HCEC 1CT (cell line): ENCODE measurements at regions not wholly inside any gene's neighbourhood (a gene's known extent, or its start where the extent isn't known, plus 50 kb on each side); places are given as distances from the start of the nearest gene placed in this dataset.
"Not testable (repeated sequence)": the region's sequence is repeated elsewhere in the genome, so short reads cannot be mapped to it uniquely, and the experiment has no call there.

Experiments used
- DNase-seq: peaks from one replicate; pipeline ENCODE4 v3.0.0-alpha.2; 2017

DNA sequence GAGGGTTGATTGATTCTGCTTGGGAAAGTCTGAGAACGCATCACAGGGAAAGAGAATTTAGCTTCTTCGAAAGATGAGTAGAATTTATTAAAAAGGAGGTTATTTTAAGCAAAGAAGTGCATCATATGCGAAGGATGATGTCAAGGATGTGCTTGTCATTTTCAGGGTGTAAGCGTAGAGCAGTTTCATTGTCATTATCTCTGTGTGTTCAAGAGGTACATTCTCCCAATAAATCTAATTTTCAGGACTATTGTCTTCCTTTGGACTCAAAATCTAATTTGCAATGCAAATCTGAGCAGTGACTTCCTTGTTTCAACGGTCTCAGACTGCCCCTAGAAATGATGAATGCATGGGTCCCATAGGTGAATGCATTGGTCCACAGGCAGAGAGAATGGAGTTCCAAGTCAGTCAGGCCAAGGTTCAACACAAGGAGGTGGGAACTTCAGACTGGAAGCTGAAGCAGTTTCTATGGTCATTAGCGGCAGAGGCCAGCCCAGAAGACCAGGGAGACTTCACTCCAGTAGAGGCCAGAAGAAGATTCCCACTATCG lies 99.8 kb downstream of the CDC42EP3 start:
- DNase-seq = no peak

DNA sequence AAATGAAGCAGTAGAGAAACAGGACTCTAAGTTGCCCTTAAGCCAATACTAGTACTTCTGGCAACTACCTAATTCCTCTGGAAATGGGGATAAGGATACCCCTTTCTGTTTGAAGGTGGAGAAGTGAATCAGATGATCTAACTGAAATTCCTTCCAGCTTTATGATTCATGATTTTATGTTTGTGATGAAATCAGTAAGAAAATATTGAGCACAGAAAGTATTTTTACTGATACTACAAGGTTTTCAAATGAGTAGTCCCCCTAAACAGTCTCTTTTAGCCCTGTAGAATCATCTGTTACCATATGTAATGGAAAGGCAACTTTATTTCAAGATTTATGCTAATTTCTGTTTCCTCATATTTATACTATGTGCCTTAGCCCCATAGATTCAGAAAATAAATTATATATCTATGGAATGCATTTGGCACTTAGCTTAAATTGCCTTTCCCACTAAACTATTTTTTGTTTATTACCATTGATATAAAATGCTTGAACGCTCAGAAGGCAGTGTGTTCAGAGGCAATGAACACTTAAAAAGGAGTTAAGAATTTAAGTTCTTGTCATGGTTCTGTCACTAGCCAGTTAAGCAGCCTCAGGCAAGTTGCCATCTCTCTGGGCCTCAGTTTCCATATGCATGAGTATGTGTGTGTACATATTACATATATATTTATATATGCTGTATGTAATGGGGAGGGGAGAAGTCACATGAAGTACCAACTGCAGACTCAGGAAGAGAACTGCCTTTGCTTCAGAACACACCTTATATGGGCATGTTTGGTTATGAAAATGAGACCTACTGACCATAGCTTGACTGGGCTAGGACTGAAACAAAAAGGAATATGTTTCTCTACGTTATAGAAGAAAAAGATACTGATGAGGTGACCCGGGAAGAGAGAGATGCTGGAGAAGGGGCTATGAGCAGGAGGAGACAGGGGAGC lies 97.7 kb downstream of the CDC42EP3 start:
- DNase-seq = peak; percentile 80

DNA sequence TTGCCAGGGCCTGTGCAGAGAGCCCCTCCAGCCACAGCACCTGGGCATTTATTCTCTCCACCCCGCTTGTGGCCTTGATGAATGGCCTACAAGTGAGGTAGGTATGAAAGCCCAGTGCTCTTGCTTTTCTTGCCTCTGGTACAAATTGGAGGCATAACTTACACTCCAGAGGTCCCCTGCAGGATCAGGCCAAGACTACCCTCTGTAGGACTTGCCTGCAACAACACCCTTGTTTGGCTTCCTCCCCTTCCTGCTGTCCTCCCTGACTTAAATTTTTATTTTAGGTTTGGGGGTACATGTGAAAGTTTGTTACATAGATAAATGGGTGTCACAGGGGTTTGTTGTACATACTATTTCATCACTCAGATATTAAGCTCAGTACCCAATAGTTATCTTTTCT lies 95.7 kb downstream of the CDC42EP3 start:
- DNase-seq = no peak

DNA sequence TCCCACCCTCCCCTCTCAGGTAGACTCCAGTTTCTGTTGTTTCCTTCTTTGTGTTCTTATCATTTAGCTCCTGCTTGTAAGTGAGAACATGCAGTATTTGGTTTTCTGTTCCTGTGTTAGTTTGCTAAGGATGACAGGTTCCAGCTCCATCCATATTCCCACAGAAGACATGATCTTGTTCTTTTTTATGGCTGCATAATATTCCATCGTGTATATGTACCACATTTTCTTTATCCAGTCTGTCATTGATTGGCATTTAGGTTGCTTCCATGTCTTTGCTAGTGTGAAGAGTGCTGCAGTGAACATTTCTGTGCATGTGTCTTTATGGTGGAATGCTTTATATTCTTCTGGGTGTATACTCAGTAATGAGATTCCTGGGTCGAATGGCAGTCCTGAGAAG lies 95.2 kb downstream of the CDC42EP3 start:
- not testable (repeated sequence) for DNase-seq

DNA sequence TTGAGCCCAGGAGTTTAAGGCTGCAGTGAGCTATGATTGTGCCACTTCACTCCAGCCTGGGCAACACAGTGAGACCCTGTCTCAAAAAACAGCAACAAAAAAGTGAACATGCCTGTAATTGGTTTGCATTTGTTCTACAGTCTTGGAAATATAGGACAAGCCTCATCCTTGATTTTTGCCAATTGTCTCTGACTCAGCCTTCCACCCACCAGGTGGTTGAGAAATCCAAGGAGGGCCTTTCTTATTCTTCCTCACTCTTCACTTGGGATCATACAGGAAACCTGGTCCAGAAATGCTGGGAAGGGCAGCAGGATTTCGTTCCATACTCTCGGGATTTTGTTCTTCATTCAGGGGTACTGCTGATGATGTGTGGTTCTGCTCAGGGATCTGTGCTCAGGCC lies 94.6 kb downstream of the CDC42EP3 start:
- peak; percentile 53 for DNase-seq

DNA sequence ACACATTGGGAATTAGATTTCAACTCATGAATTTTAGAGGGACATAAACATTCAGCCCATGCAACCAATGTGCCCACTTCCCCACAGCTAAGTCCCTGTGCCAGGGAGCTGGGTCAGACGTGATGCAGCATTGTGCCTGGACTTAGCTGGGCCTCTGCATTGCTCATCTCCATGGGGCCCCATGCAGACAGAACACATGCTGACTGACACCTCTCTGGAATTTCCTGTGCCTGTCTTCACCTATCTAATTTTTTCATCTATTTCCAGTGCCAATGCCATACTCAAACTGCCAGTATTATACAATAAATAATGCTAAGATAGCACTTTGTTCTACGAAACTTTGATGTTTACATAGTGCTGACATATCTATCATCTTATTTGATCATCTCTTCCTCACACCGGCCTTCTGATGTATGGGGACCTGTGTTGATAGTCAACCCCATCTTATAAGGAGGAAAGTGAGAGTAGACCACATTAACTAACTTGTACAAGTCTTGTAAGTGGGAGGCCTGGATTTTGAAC lies 92.2 kb downstream of the CDC42EP3 start:
- no peak for DNase-seq

DNA sequence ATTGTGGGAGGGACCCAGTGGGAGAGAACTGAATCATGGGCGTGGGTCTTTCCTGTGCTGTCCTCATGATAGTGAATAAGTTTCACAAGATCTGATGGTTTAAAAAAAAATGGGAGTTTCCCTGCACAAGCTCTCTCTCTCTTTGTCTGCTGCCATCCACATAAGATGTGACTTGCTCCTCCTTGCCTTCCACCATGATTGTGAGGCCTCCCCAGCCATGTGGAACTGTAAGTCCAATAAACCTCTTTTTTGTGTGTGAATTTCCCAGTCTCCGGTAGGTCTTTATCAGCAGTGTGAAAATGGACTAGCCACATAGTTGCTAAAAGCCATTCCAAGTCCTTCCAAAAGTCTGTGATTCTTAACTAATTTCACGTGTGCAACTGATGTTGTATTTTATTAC lies 91.5 kb downstream of the CDC42EP3 start:
- DNase-seq = not testable (repeated sequence)

DNA sequence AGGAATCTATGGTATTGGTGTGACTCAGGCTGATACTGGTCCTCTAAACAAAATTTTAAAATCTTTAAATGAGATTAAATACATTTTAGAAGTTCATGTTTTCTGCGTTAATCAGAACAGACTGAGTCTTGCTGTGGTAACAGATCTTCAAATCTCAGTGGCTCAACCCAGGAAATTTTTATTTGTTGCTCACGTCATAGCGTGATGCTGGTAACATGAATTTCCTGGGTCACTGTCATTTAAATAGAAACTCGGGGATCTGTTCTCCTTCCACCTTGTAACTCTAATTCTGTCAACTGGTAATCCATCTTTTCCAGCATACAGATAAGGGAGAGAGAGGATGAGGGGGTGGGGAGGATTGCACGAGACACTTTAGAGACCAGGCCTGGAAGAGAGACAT lies 90.0 kb downstream of the CDC42EP3 start:
- DNase-seq = no peak

DNA sequence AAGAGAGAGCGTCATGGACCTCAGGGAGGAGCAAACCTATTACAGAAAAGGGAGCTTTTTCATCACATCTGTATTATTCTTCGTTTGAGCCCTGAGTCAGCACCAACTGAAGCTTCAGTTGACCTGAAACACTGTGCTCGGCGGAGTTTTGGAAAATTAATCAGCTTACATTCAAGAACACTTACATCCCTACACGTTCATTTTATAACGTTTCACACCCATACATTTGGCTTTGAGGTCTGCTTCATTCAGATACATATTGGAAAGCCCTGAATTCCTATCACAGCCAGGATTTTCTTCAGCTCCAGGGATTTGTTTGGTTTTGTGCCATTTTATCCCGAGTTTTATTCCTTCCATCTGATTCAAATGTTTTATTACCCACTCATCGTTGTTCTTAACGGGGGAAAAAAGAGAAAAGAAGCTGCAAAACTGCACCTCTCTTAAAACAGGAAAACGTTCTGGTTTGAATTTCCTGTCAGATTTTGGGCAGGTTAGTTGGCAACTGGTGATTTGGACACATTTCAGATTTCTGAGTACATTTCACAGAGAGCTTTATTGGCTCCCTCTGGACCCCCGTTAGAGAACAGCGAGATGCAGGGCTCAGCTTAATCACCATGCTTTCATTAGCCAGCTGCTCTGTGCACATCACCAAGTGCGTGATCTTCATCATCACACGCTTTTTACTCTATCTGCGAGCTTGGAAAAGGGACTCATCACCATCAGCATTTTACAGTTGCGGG lies 88.8 kb downstream of the CDC42EP3 start:
- DNase-seq = peak; percentile 30

DNA sequence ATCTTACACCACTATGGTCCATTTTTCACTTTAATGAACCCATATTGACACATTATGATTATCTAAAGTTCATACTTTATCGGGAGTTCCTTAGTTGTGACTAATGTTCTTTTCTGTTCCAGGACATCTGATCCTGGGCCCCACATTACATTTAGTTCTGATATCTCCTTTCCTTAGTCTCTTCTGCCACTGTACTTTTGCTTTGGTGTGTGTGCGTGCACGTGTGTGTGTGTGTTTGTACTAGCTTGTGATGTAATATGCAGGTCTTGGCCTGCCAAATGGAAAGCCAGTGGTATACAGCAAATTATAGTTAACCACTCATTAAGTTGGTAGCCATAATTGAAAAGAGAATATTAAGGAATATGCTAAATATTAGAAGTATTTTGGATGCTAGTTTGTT lies 88.0 kb downstream of the CDC42EP3 start:
- peak; percentile 27 for DNase-seq

DNA sequence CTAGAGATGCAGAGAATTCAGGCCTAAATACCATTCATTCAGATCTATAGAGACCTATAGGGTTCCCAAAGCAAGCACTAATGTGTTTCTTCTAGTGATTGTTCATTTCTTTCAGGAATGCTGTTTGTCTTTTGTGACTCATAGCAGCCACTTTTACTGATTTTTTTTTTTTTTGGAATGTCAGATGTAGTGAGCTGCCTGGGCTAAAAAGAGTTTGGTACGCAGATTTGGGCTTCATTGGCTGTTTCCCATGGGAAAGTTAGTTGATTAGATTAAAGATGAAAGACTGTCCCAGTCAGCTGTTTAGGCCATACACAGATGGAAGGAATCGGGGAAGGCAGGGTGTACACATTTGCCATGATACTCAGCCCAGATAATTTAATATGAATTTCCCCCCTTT lies 87.6 kb downstream of the CDC42EP3 start:
- DNase-seq = peak; percentile 67

DNA sequence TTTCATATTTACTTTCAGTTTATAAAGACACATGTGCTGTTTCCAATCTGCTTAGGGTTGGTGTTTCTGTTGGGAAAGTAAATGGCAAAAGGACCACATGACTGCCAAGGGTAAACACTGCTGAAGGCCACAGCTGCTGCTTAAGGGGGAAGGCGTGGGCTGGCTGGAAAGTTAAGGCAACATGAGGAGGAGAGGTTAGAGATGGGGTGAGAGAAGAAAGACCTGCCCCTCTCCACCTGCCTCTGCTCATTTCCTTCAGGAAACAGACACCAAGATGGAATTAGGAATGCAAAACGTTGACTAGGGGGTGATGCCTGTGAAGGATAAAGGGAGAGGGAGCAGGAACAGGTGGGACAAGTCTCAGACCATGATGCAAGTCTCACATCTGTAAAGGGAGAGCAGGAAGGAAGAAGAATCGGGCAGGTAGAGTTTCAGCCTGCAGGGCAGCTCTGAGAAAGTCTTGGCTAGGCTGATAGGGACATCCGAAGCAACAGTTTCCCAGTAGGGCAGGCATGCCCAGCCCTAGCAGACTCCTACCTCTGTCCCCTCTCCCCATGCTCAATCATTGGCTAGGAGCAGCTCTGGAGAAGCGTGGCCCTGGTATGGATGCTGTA lies 86.0 kb downstream of the CDC42EP3 start:
- DNase-seq = peak; percentile 47

DNA sequence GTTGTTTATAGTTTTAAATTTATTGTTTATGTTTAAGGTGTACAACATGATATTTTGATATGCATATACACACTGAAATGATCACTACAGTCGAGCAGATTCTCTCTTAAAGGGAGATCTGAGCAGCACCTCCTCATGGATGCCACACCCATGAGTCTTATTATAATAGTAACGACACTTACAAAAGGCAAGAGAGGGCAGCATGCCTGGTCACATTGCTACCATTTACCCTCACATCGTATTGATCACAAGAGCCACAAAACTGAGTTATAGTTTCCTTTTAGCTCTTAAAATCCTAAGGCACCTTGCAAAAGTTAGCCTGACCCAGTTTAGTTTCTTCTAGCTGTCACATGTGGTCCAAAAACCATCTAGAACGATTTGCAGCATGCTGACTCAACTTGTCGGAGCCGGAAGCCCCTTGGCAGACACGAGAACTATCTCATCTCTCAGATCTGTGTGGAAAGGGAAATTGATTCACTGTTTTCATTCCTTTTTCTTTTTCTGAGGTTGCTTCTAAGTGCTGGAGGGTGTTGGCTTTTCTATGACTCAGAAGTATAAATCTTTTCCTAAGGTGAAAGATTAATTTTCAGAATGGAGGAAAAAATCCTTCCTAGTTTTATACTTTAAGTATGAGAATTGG lies 85.3 kb downstream of the CDC42EP3 start:
- peak; percentile 97 for DNase-seq

DNA sequence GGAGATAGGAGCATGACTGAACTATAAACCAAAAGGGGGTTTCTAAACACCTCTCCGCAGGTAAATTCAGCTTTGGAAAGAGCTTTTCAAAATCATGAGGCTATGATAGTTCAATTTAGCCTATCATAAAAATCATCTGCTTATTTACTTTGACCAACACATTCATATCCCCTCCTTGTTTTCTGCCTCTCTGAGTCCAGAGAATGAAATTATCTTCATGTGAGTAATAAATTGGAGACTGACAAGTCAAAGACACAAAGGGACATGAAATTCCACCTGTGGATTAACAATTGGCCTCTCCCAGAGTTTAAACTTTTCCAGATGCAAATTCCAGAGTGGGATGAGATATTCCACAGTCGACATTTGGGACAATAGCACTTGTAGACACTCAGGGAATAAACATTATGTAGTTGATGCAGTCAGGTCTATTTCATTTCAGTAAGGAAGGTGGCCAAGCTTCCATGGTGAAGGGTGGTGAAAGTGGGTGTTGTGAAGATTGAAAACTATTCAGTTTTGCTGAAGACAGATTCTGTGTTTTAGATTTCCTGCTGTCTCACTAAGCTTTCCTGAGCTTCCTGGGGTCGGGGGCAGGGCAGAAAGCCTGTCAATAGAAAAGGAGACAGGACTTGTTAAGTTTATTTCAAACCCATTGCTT lies 84.7 kb downstream of the CDC42EP3 start:
- DNase-seq = no peak

DNA sequence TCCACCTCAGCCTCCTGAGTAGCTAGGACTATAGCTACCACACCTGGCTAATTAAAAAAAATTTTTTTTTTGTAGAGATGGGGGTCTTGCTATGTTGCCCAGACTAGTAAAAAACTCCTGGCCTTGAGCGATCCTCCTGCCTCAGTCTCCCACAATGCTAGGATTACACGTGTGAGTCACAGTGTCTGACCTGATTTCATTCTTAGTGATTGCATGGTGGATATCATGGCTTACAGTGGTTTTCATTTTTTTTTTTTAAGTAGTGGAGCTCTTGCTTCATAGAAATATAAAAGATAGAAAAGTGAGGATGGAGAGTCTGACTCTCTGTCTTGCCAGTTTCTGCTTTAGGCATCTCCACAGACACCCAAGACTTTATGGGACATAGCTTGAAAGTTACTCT lies 83.6 kb downstream of the CDC42EP3 start:
- DNase-seq = no peak

DNA sequence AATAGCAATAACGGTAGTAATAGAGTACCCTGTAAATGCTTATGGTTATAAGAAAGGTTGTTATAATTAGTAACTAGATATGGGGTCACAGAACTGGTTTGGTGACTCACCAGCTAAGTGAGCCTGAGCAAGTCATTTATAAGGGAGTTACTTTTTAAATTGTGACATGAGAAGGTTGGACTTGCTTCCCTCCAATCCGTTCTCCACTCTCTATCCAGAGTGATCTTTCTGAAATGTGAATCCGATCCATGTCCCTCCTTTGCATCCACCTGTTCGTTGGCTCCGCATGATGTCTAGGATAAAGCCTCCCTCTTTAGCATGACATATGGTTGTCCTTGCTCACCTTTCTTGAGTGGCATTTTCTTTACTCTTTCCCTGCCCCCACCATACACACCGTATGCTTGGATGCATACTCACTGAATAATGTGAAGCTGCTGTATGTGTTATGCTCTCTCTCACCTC lies 83.1 kb downstream of the CDC42EP3 start:
- DNase-seq = peak; percentile 70

DNA sequence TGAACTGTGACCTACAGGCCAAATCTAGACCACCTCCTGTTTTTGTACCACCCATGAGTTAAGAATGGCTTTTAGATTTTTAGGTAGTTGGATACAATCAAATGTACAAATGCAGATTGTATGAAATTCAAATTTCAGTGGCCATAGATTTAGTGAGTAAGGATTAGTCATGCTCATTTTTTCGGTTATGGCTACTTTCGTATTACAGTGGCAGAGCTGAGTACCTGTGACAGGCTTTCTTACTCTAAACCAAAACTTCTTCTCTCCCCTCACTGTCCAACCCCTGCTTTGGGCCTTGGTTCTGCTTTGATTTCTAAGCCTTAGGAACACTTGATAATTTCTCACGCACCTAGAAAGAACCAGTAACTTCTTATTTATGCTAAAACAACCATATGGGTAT lies 82.1 kb downstream of the CDC42EP3 start:
- peak; percentile 70 for DNase-seq

DNA sequence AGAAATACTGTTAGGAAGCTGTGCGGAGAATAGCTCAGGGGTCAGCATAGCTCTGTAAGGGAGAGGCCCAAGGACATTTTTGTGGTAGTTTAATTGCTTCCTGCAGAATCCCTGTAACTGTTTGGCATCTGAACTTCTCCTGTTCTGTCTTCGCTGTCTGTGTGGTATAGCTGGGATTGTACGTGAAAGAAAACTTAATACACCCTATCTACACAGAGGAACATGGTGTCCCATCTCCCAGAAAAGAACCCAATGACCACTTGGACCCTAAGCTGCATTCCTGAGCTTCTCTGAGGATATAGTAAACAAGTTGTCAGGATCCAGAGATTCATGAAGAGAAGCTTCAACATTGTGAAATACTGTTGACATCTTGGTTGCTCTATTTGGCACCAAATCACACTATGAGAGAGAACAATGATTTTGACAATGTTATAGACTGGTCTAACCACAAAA lies 81.3 kb downstream of the CDC42EP3 start:
- peak; percentile 94 for DNase-seq
